GM12873 (cell line): ENCODE measurements at regions not wholly inside any gene's neighbourhood (a gene's known extent, or its start where the extent isn't known, plus 50 kb on each side); places are given as distances from the start of the nearest gene placed in this dataset.

ENCODE experiments used
- CTCF ChIP-seq: IDR thresholded peaks from 2 replicates; pipeline ENCODE4 v1.5.1; 2012; ENCODE audit warnings: low read depth, mild to moderate bottlenecking, moderate library complexity, low read length, control low read depth; ENCODE audit not compliant: insufficient read depth; ENCODE audit errors: missing control alignments

- no peak for TF ChIP-seq CTCF
These were observed 332.2 kb upstream of the RSPO3 start for GRCh38 chr6:126786262-126786661.

GRCh38 chr6:126787635-126788034, 330.8 kb upstream of the RSPO3 start:
- TF ChIP-seq CTCF: no peak

GRCh38 chr6:126788861-126789365, 329.6 kb upstream of the RSPO3 start:
- TF ChIP-seq CTCF: no peak

GRCh38 chr6:126792340-126793085, 326.0 kb upstream of the RSPO3 start:
- no peak for TF ChIP-seq CTCF

- no peak for TF ChIP-seq CTCF
These were observed 323.3 kb upstream of the RSPO3 start for GRCh38 chr6:126795161-126795560.

- TF ChIP-seq CTCF: no peak
These were observed 320.5 kb upstream of the RSPO3 start for GRCh38 chr6:126797981-126798380.

GRCh38 chr6:126803769-126804168, 314.7 kb upstream of the RSPO3 start:
- no peak for TF ChIP-seq CTCF
